ENCODE measurements at regions not wholly inside any gene's neighbourhood (a gene's known extent, or its start where the extent isn't known, plus 50 kb on each side); places are given as distances from the start of the nearest gene placed in this dataset.

DNA sequence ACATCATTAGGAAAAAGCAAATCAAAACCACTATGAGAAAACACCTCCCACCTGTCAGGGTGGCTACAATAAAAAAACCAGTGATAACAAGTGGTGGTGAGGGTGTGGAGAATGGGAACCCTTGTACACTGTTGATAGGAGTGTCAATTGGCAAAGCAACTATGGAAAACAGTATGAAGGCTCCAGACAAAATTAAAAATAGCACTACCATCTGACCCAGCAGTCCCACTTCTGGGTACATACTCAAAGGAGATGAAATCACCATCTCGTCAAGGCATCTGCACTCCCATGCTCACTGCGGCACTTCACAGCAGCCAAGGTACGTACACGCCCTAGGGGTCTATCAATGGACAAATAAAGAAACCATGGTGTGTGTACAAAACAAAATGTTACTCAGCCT, 715.1 kb downstream of the UQCRFS1 start:
- no peak overlapping the region for H3K4me2 ChIP-seq (ENCODE audit: insufficient read depth, low read length)
- no peak overlapping the region for H3K4me3 ChIP-seq (ENCODE audit: insufficient read depth, low read length)
- H3K79me2 ChIP-seq (ENCODE audit: insufficient read depth, low read length): no peaks in the 10 kb centered on the region
- TF ChIP-seq, protein P1, sequence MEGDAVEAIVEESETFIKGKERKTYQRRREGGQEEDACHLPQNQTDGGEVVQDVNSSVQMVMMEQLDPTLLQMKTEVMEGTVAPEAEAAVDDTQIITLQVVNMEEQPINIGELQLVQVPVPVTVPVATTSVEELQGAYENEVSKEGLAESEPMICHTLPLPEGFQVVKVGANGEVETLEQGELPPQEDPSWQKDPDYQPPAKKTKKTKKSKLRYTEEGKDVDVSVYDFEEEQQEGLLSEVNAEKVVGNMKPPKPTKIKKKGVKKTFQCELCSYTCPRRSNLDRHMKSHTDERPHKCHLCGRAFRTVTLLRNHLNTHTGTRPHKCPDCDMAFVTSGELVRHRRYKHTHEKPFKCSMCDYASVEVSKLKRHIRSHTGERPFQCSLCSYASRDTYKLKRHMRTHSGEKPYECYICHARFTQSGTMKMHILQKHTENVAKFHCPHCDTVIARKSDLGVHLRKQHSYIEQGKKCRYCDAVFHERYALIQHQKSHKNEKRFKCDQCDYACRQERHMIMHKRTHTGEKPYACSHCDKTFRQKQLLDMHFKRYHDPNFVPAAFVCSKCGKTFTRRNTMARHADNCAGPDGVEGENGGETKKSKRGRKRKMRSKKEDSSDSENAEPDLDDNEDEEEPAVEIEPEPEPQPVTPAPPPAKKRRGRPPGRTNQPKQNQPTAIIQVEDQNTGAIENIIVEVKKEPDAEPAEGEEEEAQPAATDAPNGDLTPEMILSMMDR (IDR thresholded peaks at IDR 0.05; ENCODE audit: extremely low read depth, low read depth, low read length): no peak
- no peaks in the 10 kb centered on the region for H3K27me3 ChIP-seq (ENCODE audit: insufficient read depth, low read length)
- no peak overlapping the region for H3K27ac ChIP-seq (ENCODE audit: low read depth, low read length)
- H4K20me1 ChIP-seq (ENCODE audit: insufficient read depth, low read length): no peaks in the 10 kb centered on the region
- DNase-seq (ENCODE audit: insufficient read length, low spot score, missing footprints): no peak
- H3K9me3 ChIP-seq (ENCODE audit: low read depth, low read length): peaks cover 2% of the 10 kb centered on the region
- H3K4me1 ChIP-seq (ENCODE audit: insufficient read depth, low read length): no peaks in the 10 kb centered on the region
- H2AFZ ChIP-seq (ENCODE audit: low read length): no peak overlapping the region
- H3K36me3 ChIP-seq (ENCODE audit: insufficient read depth, low read length): no peaks in the 10 kb centered on the region

DNA sequence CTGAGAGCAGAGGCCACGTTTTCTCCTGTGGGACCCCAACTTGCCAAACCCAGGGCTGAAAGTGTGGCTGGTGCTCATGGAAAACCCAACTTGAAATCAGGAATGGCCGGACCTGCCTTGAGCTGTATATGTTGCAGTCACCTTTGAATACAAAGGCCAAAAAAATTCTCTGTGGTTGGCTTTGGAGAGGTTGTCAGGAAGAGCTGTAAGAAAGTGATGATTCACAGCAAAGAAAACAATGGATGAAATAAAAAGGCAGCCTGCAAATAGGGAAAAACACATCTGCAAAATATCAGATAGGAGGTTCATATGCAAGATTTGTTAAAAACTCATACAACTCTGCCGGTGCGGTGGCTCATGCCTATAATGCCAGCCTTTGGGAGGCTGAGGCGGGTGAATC, 715.8 kb downstream of the UQCRFS1 start:
- no peak for DNase-seq (ENCODE audit: insufficient read length, low spot score, missing footprints)
- no peak overlapping the region for H3K27ac ChIP-seq (ENCODE audit: low read depth, low read length)
- no peaks in the 10 kb centered on the region for H3K36me3 ChIP-seq (ENCODE audit: insufficient read depth, low read length)

DNA sequence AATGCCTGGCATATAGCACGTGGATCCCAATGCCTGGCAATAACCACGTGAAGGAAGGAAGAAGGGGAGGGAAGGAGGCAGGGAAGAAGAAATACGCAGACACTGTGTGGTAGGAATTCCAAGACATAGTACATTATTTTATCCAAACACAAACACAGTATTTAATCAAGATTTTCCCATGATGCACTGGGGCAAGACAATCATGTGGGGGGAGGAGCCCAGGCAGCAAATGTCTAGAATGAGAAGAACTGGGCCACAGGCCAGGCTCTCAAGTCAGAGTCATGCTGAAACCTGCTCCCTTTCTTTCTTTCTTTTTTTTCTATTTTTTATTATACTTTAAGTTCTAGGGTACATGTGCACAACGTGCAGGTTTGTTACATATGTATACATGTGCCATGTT, 717.9 kb downstream of the UQCRFS1 start:
- TF ChIP-seq, protein P1 (IDR thresholded peaks at IDR 0.05; ENCODE audit: extremely low read depth, low read depth, low read length): no peak
- no peak overlapping the region for H3K4me2 ChIP-seq (ENCODE audit: insufficient read depth, low read length)
- no peak for DNase-seq (ENCODE audit: insufficient read length, low spot score, missing footprints)
- H3K36me3 ChIP-seq (ENCODE audit: insufficient read depth, low read length): no peaks in the 10 kb centered on the region
- no peak overlapping the region for H3K4me3 ChIP-seq (ENCODE audit: insufficient read depth, low read length)
- H3K4me1 ChIP-seq (ENCODE audit: insufficient read depth, low read length): no peaks in the 10 kb centered on the region
- no peak overlapping the region for H2AFZ ChIP-seq (ENCODE audit: low read length)
- H3K27ac ChIP-seq (ENCODE audit: low read depth, low read length): no peak overlapping the region
- no peaks in the 10 kb centered on the region for H3K27me3 ChIP-seq (ENCODE audit: insufficient read depth, low read length)
- peaks cover 2% of the 10 kb centered on the region for H3K9me3 ChIP-seq (ENCODE audit: low read depth, low read length)
- H4K20me1 ChIP-seq (ENCODE audit: insufficient read depth, low read length): no peaks in the 10 kb centered on the region
- H3K79me2 ChIP-seq (ENCODE audit: insufficient read depth, low read length): no peaks in the 10 kb centered on the region

More for the DNA sequence above, 715.8 kb downstream of the UQCRFS1 start:
- peaks cover 2% of the 10 kb centered on the region for H3K9me3 ChIP-seq (ENCODE audit: low read depth, low read length)
- H3K4me2 ChIP-seq (ENCODE audit: insufficient read depth, low read length): no peak overlapping the region
- no peak overlapping the region for H3K4me3 ChIP-seq (ENCODE audit: insufficient read depth, low read length)
- TF ChIP-seq, protein P1 (IDR thresholded peaks at IDR 0.05; ENCODE audit: extremely low read depth, low read depth, low read length): no peak
- H3K4me1 ChIP-seq (ENCODE audit: insufficient read depth, low read length): no peaks in the 10 kb centered on the region
- H3K27me3 ChIP-seq (ENCODE audit: insufficient read depth, low read length): no peaks in the 10 kb centered on the region
- H4K20me1 ChIP-seq (ENCODE audit: insufficient read depth, low read length): no peaks in the 10 kb centered on the region
- no peak overlapping the region for H2AFZ ChIP-seq (ENCODE audit: low read length)
- no peaks in the 10 kb centered on the region for H3K79me2 ChIP-seq (ENCODE audit: insufficient read depth, low read length)

DNA sequence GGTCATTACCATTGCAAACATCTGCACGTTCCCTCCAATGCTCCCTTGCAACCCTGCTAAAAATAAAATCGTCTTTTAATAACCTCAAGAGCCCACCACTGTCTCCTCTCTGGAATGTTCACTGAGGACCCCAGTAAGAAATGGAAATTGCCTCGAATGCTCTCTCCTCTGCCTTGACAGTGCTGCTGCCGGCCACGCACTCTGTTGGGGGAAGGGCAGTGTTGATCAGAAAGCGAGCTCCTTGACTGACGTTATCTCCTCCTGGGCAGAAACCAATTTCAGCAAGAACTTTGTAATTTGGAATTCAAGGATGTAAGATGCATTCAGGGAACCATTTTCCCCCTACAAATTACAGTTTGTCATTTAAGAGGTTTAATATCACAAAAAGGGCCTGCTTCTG, 718.5 kb downstream of the UQCRFS1 start:
- Histone ChIP-seq H3K4me3 (ENCODE audit: insufficient read depth, low read length) (no peak overlapping the region), H3K4me2 (ENCODE audit: insufficient read depth, low read length) (no peak overlapping the region), H3K27me3 (ENCODE audit: insufficient read depth, low read length) (no peaks in the 10 kb centered on the region), H3K36me3 (ENCODE audit: insufficient read depth, low read length) (no peaks in the 10 kb centered on the region), H3K4me1 (ENCODE audit: insufficient read depth, low read length) (no peaks in the 10 kb centered on the region), H3K79me2 (ENCODE audit: insufficient read depth, low read length) (no peaks in the 10 kb centered on the region), H3K27ac (ENCODE audit: low read depth, low read length) (no peak overlapping the region), H2AFZ (ENCODE audit: low read length) (no peak overlapping the region), H3K9me3 (ENCODE audit: low read depth, low read length) (peaks cover 2% of the 10 kb centered on the region), H4K20me1 (ENCODE audit: insufficient read depth, low read length) (no peaks in the 10 kb centered on the region)
- DNase-seq (ENCODE audit: insufficient read length, low spot score, missing footprints): no peak
- TF ChIP-seq, protein P1 (IDR thresholded peaks at IDR 0.05; ENCODE audit: extremely low read depth, low read depth, low read length): no peak

All from osteoblast (primary cell).